Peyer's patch (tissue), 4 donors: ENCODE measurements at regions not wholly inside any gene's neighbourhood (a gene's known extent, or its start where the extent isn't known, plus 50 kb on each side); places are given as distances from the start of the nearest gene placed in this dataset.
A peak's percentile ranks its signal among the peaks of the same experiment; 100 is the strongest.

ENCODE experiments used
- POLR2A ChIP-seq, 2 donors: fragments of 450-650 bp; IDR thresholded peaks; one replicate each; pipeline ENCODE4 v1.5.1; 2017; ENCODE audit warnings: antibody characterized with exemption in 2 of 2, mild to moderate bottlenecking in 2 of 2, moderate library complexity in 2 of 2
- TF ChIP-seq, protein P1 (sequence below), 6 experiments: fragments of 450-650 bp in 4 of 6; fragments of 200-600 bp in 2 of 6; sonication (generic) in 1 of 6; IDR thresholded peaks; one replicate each; pipeline ENCODE4 v1.5.1; 2017 to 2019; ENCODE audit warnings: antibody characterized with exemption in 6 of 6, mild to moderate bottlenecking in 3 of 6, moderate library complexity in 1 of 6

- TF ChIP-seq, protein P1, sequence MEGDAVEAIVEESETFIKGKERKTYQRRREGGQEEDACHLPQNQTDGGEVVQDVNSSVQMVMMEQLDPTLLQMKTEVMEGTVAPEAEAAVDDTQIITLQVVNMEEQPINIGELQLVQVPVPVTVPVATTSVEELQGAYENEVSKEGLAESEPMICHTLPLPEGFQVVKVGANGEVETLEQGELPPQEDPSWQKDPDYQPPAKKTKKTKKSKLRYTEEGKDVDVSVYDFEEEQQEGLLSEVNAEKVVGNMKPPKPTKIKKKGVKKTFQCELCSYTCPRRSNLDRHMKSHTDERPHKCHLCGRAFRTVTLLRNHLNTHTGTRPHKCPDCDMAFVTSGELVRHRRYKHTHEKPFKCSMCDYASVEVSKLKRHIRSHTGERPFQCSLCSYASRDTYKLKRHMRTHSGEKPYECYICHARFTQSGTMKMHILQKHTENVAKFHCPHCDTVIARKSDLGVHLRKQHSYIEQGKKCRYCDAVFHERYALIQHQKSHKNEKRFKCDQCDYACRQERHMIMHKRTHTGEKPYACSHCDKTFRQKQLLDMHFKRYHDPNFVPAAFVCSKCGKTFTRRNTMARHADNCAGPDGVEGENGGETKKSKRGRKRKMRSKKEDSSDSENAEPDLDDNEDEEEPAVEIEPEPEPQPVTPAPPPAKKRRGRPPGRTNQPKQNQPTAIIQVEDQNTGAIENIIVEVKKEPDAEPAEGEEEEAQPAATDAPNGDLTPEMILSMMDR (IDR thresholded peaks at IDR 0.05): peak; percentile 59 to 98 (median 96)
- TF ChIP-seq POLR2A (IDR thresholded peaks at IDR 0.05): no peak
Measured at GRCh38 chr6:143575440-143575839, 63.9 kb upstream of the FUCA2 start.
